Activated T-helper 2 cell treated with anti-CD3 and anti-CD28 coated beads, Interferon-gamma antibody, Interleukin-2, Interleukin-4, amounts not matched to agents 10 μg/mL and 5 μg/mL and 100 μg/mL, durations not matched to agents 14 hours and 24 hours and 36 hours (primary cell): ENCODE measurements at regions not wholly inside any gene's neighbourhood (a gene's known extent, or its start where the extent isn't known, plus 50 kb on each side); places are given as distances from the start of the nearest gene placed in this dataset.

Source experiments
- DNase-seq: peaks from one replicate; pipeline ENCODE4 v3.0.0; 2021; ENCODE audit warnings: low spot score
- H3K27ac Mint-ChIP-seq: one replicate; pipeline ENCODE4 v1.8.0; 2021; ENCODE audit warnings: mixed read lengths
- H3K27me3 Mint-ChIP-seq: one replicate; pipeline ENCODE4 v1.8.0; 2021; ENCODE audit warnings: low read depth, mixed read lengths
- H3K36me3 Mint-ChIP-seq: one replicate; pipeline ENCODE4 v1.8.0; 2021; ENCODE audit warnings: low read depth, mixed read lengths
- H3K4me1 Mint-ChIP-seq: one replicate; pipeline ENCODE4 v1.8.0; 2021; ENCODE audit warnings: low read depth, mixed read lengths
- H3K4me3 Mint-ChIP-seq: one replicate; pipeline ENCODE4 v1.8.0; 2021; ENCODE audit warnings: low read depth, mild to moderate bottlenecking, moderate library complexity, mixed read lengths
- H3K9me3 Mint-ChIP-seq: one replicate; pipeline ENCODE4 v1.8.0; 2021; ENCODE audit warnings: mixed read lengths
- intact Hi-C: fragments of 100-400 bp; cut with micrococcal nuclease; formaldehyde crosslinking; loops from one replicate; pipeline ENCODE4 v1.15.1; 2023

DNA sequence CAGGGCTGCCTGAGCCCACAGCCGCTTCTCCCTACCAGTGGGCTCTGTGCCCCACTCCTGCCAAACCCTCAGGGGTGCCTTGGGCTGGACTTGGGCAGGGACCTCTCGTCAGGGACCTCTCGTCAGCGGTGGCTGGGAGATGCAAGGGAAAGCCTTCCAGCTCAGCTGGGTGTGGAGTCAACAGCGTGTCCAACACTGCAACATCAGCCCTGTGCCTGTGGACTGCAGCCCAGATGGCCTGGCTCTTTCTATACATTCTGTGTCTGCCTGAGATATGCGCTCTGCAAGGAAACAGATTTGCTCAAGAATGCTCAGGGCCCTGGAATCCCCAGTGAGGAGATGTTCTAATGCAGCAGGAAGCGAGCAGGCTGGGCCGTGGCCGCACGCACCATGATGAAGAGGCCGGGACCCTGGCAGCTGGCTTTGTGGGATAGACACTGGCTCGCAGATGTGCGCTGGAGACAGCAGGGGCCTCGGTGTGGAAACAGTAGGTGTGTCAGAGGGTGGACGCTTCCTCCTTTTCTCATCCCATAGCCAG is 85.0 kb upstream of the COL5A1 start:
- Mint-ChIP-seq H3K4me3 (no peak overlapping the region), H3K4me1 (peaks cover 4% of the 10 kb centered on the region), H3K36me3 (no peaks in the 10 kb centered on the region), H3K27ac (no peak overlapping the region), H3K27me3 (no peaks in the 10 kb centered on the region), H3K9me3 (no peaks in the 10 kb centered on the region)
- intact Hi-C loops = no loop called here
- DNase-seq = no peak

DNA sequence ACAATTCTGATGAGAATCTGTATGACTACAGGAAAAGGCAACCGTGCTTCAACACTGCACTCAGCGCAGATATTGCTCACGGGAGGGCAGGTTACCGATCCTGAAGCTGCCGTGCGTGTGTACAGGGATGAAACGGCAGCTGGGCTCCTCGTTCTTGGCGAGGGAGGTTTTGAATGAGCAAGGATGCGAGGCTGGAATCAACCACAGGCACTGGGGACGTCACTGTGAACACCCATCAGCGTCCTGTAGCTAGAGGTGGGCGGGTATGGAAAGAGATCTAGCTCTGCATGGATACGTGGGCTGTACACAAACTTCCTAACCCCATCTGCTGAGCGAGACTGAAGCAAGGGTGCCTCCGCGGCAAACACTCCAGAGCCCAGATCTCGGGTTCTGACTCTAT is 84.3 kb upstream of the COL5A1 start:
- intact Hi-C loops = no loop called here
- no peak for DNase-seq
- H3K27ac Mint-ChIP-seq = no peak overlapping the region

GRCh38 chr9:134558124-134558905 is 83.3 kb upstream of the COL5A1 start:
- Mint-ChIP-seq H3K4me3 (no peak overlapping the region), H3K36me3 (no peaks in the 10 kb centered on the region), H3K4me1 (peaks cover 4% of the 10 kb centered on the region), H3K27me3 (no peaks in the 10 kb centered on the region), H3K27ac (no peak overlapping the region), H3K9me3 (no peaks in the 10 kb centered on the region)
- intact Hi-C loops = no loop called here
- no peak for DNase-seq

More for the DNA sequence above, 84.3 kb upstream of the COL5A1 start:
- no peaks in the 10 kb centered on the region for H3K27me3 Mint-ChIP-seq
- H3K4me1 Mint-ChIP-seq = peaks cover 4% of the 10 kb centered on the region
- no peak overlapping the region for H3K4me3 Mint-ChIP-seq
- no peaks in the 10 kb centered on the region for H3K9me3 Mint-ChIP-seq
- H3K36me3 Mint-ChIP-seq = no peaks in the 10 kb centered on the region

DNA sequence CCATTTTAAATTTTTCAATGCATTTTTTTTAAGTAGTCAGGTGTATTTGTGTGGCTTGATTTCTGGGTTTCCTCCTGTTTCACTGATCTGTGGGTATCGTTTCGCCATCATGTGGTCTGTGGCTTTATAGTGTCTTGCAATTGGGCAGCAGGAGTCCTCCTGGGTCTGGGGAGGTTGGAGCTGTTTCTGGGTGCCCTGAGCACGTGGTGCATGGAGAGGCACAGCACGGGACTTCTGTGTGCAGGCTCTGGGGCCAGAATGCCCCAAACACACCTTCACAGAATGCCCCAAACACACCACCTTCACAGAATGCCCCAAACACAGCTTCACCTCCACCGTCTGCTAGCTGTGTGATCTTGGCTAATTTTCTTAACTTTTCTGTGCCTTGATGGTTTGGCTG is 82.6 kb upstream of the COL5A1 start:
- DNase-seq = no peak
- H3K9me3 Mint-ChIP-seq = no peaks in the 10 kb centered on the region
- intact Hi-C loops = no loop called here
- no peaks in the 10 kb centered on the region for H3K27me3 Mint-ChIP-seq
- H3K4me3 Mint-ChIP-seq = no peak overlapping the region
- H3K4me1 Mint-ChIP-seq = peaks cover 4% of the 10 kb centered on the region
- no peak overlapping the region for H3K27ac Mint-ChIP-seq
- H3K36me3 Mint-ChIP-seq = no peaks in the 10 kb centered on the region

- Mint-ChIP-seq H3K9me3 (no peaks in the 10 kb centered on the region), H3K4me1 (peaks cover 4% of the 10 kb centered on the region), H3K36me3 (no peaks in the 10 kb centered on the region), H3K27ac (no peak overlapping the region), H3K27me3 (no peaks in the 10 kb centered on the region), H3K4me3 (peak overlapping the region; percentile 24)
- intact Hi-C loops = no loop called here
- no peak for DNase-seq
Observed at GRCh38 chr9:134560206-134560605, 81.4 kb upstream of the COL5A1 start.

DNA sequence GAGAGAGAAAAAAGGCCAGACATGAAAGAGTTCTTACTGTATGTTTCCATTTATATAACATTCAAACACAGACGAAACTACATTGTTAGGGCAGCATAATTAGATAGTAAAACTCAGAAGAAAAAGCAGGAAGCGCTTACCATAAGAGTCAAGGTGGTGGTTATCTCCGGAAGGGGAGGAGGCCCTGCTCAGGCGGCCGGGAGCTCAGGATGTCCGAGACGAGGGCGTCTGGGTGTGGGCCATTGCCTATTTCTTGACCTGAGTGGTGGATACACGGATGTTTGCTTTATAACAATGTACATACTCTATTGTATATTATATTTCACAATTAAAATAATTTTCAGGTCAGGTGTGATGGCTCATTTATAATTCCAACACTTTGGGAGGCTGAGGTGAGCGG is 80.9 kb upstream of the COL5A1 start:
- H3K27ac Mint-ChIP-seq = no peak overlapping the region
- H3K36me3 Mint-ChIP-seq = no peaks in the 10 kb centered on the region
- intact Hi-C loops = no loop called here
- peaks cover 4% of the 10 kb centered on the region for H3K4me1 Mint-ChIP-seq
- no peaks in the 10 kb centered on the region for H3K27me3 Mint-ChIP-seq
- DNase-seq = no peak
- peak overlapping the region; percentile 24 for H3K4me3 Mint-ChIP-seq
- H3K9me3 Mint-ChIP-seq = no peaks in the 10 kb centered on the region

DNA sequence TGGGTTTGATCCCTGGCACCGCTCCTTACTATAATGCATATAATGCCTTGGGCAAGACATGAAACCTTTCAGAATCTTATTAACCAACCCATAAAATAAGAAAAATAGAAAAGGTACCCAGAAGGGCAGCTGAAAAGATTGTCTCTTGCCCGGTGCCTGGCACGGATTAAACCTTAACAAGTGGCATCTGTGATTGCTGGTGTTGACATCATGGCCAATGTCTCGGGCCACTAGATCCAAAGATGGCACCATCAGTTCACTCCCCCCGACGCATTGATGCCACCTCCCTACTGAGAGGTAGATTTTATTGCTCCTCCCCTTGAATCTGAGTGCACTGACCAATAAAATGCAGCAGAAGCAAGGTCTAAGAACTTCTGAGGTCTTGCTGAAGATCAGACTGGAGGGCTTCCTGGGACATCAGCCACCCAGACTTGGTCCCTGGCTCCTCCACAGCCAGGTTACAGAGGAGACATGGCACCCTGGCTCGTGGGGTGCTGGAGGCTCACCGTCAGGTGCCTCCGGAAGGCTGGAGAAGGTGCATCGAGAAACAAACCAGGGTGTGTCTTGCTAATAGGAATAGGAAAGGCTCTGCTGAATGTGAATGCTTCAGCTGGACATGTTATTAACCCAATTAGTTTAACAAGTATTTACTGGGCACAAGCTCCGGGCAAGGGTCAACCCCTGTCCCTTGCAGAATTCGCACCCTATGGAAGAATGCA is 80.0 kb upstream of the COL5A1 start:
- no peaks in the 10 kb centered on the region for H3K27me3 Mint-ChIP-seq
- intact Hi-C loops = no loop called here
- peaks cover 4% of the 10 kb centered on the region for H3K4me1 Mint-ChIP-seq
- no peaks in the 10 kb centered on the region for H3K36me3 Mint-ChIP-seq
- no peak overlapping the region for H3K27ac Mint-ChIP-seq
- H3K4me3 Mint-ChIP-seq = no peak overlapping the region
- no peak for DNase-seq
- H3K9me3 Mint-ChIP-seq = no peaks in the 10 kb centered on the region

- H3K27me3 Mint-ChIP-seq = no peaks in the 10 kb centered on the region
- intact Hi-C loops = no loop called here
- no peak overlapping the region for H3K4me3 Mint-ChIP-seq
- no peak for DNase-seq
- no peaks in the 10 kb centered on the region for H3K9me3 Mint-ChIP-seq
- H3K27ac Mint-ChIP-seq = no peak overlapping the region
- peaks cover 4% of the 10 kb centered on the region for H3K4me1 Mint-ChIP-seq
- no peaks in the 10 kb centered on the region for H3K36me3 Mint-ChIP-seq
Observed at GRCh38 chr9:134562146-134562849, 79.3 kb upstream of the COL5A1 start.

GRCh38 chr9:134563397-134563796 is 78.2 kb upstream of the COL5A1 start:
- DNase-seq = no peak
- Mint-ChIP-seq H3K27me3 (no peaks in the 10 kb centered on the region), H3K4me1 (peaks cover 4% of the 10 kb centered on the region), H3K9me3 (no peaks in the 10 kb centered on the region), H3K4me3 (no peak overlapping the region), H3K27ac (no peak overlapping the region), H3K36me3 (no peaks in the 10 kb centered on the region)
- intact Hi-C loops = no loop called here

DNA sequence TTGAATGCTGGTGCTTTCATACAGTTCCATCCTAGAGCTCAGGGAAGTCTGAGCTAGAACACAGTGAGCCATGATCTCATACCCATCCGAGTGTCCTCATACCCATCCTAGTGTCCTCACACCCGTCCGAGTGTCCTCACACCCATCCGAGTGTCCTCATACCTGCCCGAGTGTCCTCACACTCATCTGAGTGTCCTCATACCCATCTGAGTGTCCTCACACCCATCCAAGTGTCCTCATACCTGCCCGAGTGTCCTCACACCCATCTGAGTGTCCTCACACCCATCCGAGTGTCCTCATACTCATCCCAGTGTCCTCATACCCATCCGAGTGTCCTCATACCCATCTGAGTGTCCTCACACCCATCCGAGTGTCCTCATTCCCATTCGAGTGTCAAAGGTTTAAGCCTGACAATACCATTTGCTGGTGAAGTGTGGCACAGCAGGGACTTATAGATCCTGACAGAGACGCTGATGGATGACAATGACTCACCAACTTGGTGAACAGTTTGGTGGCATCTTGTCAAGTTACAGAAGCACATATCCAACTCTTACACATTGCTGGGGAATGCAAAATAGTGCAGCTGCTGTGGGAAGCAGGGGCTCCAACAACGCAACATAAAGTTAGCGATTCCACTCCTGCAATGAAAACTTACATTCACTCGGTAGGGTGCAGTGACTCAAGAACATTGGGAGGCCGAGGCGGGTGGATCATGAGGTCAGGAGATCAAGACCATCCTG is 77.0 kb upstream of the COL5A1 start:
- intact Hi-C loops = no loop called here
- no peak for DNase-seq
- no peak overlapping the region for H3K4me3 Mint-ChIP-seq
- no peaks in the 10 kb centered on the region for H3K36me3 Mint-ChIP-seq
- no peaks in the 10 kb centered on the region for H3K9me3 Mint-ChIP-seq
- H3K27ac Mint-ChIP-seq = no peak overlapping the region
- no peaks in the 10 kb centered on the region for H3K27me3 Mint-ChIP-seq
- peaks cover 4% of the 10 kb centered on the region for H3K4me1 Mint-ChIP-seq

- Mint-ChIP-seq H3K36me3 (no peaks in the 10 kb centered on the region), H3K4me1 (peaks cover 2% of the 10 kb centered on the region), H3K9me3 (no peaks in the 10 kb centered on the region), H3K4me3 (no peak overlapping the region), H3K27me3 (no peaks in the 10 kb centered on the region), H3K27ac (no peak overlapping the region)
- DNase-seq = no peak
- intact Hi-C loops = no loop called here
Observed at GRCh38 chr9:134565316-134565915, 76.2 kb upstream of the COL5A1 start.

- Mint-ChIP-seq H3K9me3 (no peaks in the 10 kb centered on the region), H3K36me3 (no peaks in the 10 kb centered on the region), H3K4me1 (no peaks in the 10 kb centered on the region), H3K4me3 (no peak overlapping the region), H3K27ac (no peak overlapping the region), H3K27me3 (no peaks in the 10 kb centered on the region)
- intact Hi-C loops = no loop called here
- no peak for DNase-seq
Observed at GRCh38 chr9:134566196-134566847, 75.3 kb upstream of the COL5A1 start.
